NCI-H2171 treated with DMSO at 0.1 percent for 48 hours (cell line): ENCODE measurements at regions not wholly inside any gene's neighbourhood (a gene's known extent, or its start where the extent isn't known, plus 50 kb on each side); places are given as distances from the start of the nearest gene placed in this dataset.

ENCODE experiments used
- DNase-seq: peaks from one replicate; lab custom pipeline; 2025; lab: John Stamatoyannopoulos, UW

- DNase-seq: no peak
These were observed 52.6 kb upstream of the EPHB3 start for GRCh38 chr3:184508938-184509337.

- no peak for DNase-seq
These were observed 49.8 kb upstream of the EPHB3 start for GRCh38 chr3:184511741-184512140.
